ENCODE measurements at regions not wholly inside any gene's neighbourhood (a gene's known extent, or its start where the extent isn't known, plus 50 kb on each side); places are given as distances from the start of the nearest gene placed in this dataset.

DNA sequence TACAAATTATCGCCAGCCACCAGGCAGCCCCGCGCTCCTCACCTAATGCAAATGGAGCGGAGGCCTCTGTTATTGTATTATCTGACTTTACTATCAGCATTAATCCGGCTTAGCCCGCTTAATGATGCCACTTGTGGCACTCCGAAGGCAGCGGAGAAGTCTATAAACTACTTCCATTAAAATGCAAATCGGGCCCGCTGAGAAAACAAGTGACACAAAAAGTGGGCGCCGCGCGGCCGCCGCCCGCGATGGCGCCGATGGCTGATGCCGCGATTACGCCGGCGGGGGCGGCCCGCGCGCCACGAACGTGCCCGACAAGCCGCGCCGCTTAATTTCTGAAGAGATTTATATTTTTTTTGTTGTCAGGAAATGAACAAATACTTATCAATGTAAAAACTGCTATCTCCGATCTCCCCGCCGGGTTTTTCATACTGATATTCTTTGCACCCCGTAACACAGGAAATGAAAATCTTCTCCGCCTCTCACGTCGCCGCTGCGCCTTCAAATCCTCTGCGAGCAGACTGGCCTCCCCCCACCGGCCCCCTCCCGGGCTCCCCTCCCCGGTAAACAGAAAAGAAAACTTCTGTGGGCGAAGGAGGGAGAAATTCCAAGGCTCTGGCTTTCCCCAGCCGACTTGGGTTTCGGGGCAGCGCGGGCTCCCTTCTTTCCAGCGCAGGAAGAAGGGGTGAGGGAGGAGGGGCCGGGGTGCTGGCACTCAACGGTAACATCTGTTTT lies 221.8 kb downstream of the INSIG2 start:
- peak in 9 of 10 donors; percentile 26 to 91 (median 47) for DNase-seq
- intact Hi-C loops (cut with DNase I), result no loop called here

DNA sequence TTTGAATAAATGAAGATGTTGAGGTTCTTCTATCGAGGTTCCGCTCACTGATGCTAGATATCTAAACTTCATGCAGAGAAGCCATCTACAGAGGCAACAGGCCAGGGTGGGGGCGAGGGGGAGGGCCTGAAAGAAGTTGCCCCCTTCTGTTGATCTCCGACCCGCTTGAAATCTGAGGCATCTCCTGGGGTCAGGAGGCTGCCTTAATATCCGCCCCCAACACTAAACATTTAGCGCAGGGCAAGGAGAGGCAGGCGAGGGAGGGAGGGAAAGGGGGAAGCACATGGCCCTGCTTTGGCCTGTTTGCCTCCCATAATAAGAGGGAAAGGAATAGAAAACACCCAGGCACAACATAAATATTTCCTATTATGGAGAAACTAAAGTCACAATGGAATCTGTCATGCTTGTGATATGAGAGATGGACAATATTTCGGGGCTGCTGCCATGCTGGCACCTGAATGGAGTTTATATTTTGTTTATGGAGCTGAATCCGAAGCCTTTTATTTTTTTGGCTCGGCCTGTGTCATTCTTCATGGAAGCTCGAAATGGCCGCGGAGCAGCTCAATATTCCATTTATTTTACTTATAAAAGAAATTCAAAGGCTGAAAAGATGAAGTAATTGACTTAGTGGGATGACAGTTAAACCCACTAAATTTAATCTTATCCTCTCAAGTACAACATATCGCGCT lies 221.1 kb downstream of the INSIG2 start:
- peak in 3 of 10 donors; percentile 50 to 77 (median 72) for DNase-seq
- intact Hi-C loops (cut with DNase I), result no loop called here

- DNase-seq, result no peak
- intact Hi-C loops (cut with DNase I), result no loop called here
Measured at GRCh38 chr2:118307864-118308263, 219.6 kb downstream of the INSIG2 start.

DNA sequence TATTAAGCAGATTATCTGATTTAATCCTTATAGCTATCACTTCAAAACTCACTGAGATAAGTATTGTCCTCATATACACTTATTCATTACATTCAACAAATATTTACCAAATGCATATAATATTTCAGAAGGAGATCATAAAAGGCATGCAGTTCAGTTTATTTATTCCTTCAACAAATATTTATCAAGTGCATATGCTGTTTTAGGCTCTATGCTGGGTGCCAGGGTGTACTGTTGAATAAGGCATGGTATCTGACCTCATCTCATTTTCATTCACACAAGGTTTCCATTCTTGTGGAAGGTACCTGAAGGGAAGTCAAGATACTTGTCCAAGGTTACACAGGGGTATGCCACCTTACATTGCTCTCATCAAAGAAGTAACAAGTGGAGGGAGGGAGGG lies 213.0 kb downstream of the INSIG2 start:
- intact Hi-C loops (cut with DNase I), result no loop called here
- DNase-seq, result no peak

GRCh38 chr2:118300832-118301231 lies 212.6 kb downstream of the INSIG2 start:
- intact Hi-C loops (cut with DNase I), result no loop called here
- no peak for DNase-seq

GRCh38 chr2:118296663-118297062 lies 208.4 kb downstream of the INSIG2 start:
- DNase-seq, result no peak
- intact Hi-C loops (cut with DNase I), result no loop called here

DNA sequence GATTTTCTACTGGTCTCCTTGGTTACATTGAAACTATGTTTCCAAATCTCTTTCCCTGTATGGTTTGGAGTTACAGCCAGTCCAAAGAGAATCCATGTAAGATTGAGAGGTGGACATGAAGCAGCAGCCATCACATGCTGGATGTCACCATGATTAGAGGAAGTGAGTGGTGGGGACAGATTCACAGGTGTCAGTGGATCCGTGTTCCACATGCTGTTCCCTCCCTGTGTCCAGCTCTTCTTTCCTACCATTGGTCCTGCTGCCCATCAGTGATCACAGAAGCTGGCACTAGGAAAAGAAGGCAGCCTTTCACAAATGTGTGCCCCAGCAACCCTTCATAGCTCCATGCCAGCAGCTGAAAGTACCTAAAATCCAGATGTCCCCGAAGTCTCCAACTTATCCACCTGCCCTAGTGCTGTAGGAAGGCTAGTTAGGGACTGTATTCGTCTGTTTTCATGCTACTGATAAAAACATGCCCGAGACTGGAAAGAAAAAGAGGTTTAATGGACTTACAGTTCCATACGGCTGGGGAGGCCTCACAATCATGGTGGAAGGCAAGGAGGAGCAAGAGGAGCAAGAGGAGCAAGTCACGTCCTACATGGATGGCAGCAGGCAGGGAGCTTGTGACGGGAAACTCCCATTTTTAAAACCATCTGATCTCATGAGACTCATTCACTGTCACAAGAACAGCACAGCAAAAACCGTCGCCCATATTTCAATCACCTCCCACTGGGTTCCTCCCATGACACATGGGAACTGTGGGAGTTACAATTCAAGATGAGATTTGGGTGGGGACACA lies 207.5 kb downstream of the INSIG2 start:
- no peak for DNase-seq
- intact Hi-C loops (cut with DNase I), result no loop called here

DNA sequence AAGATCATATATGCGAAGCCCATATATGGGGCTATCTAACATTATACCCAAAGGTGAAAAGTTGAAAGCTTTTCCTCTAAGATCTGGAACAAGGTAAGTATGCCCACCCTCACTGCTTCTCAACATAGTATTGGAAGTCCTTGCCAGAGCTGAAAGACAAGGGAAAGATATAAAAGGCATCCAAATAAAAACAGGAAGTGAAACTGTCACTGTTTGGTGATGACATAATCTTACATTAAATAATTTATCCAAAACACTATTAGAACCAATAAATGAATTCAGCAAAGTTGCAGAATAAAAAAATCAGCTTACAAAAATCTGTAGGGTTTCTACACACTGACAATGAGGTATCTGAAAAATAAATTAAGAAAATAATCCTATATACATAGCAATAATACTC lies 205.8 kb downstream of the INSIG2 start:
- intact Hi-C loops (cut with DNase I), result no loop called here
- no peak for DNase-seq

DNA sequence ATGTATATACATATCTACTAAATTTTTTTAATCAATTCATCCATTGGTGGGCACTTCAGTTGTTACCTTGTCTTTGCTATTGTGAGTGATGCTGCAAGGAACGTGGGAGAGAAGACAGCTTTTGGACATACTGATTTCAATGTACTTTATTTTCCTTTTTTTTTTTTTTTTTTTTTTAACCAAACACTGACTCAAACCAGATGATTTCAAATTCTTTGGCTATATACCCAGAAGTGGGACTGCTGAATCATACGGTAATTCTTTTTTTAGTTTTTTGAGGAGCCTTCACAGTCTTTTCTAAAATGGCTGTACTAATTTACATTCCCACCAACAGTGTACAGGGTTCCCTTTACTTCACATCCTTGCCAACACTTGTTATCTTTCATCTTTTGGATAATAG lies 204.7 kb downstream of the INSIG2 start:
- no peak for DNase-seq
- intact Hi-C loops (cut with DNase I), result no loop called here

DNA sequence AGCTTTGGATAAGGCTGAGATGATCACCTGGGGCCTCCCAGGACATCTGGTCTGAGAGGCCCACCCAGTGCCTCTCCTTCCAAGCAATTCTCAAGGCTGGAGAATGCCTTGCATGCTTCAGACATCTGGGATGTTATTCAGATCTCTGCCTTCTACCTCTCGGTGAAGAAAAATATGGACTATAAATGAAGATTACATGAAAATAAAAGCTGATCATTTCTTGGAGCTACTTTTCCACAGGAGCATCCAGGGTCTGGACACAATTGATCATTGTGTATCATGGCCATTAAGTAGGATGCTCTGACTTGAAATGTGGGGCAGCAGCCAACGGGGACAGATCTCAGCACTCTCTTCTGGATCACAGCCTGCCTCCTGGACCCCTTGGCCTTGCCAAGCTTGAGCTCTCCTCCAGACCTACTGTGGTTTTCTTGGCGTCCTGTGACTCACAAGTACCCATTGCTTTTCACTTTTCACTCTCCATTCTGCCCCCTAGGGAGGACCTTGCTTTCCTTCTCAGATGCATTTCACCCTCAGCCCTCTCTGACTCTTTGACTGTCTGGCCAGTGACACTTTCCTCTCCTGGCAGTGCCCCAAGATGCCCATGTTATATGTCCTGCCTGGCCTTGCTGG lies 203.1 kb downstream of the INSIG2 start:
- intact Hi-C loops (cut with DNase I), result no loop called here
- peak in 1 of 10 donors; percentile 59 for DNase-seq

DNA sequence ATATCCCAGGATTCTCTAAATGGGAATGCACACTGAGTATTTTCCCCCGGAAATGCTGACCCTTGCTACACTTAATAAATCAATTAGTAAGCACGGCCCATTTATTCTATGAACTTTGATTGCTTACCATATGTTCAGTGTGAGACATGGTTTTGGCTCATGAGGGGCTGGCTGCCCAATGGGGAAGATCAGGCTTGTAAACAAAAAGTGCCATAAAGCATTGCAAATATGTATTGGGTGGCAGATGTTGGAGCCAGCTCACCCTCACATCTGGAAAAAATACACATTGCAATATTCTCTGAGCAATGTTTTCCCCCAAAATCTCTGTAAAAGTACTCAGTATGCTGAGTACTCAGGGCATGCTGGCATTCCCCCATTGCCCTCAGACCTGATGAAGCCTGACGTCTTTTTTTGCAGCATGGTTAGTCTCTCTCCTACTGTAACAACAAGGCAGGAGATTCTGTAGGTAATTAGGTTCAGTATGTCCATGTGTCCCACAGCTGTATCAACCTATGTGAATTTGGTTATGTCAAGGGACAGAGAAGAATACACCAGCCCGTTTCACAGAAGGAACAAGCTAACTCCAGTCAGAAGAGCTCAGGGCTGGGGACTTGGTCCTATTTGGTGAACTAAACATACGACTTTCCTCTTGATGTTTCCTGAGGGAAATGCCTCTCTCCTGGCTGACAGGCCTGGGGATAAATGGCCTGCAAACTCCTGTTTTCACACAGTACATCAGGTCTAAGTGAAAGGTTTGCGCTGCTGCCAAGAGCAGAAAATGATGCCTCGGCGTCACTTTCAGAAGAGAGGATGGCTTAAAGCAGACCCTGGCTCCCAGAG lies 202.4 kb downstream of the INSIG2 start:
- DNase-seq, result no peak
- intact Hi-C loops (cut with DNase I), result no loop called here

- no peak for DNase-seq
- intact Hi-C loops (cut with DNase I), result no loop called here
Measured at GRCh38 chr2:118279005-118279404, 190.7 kb downstream of the INSIG2 start.

DNA sequence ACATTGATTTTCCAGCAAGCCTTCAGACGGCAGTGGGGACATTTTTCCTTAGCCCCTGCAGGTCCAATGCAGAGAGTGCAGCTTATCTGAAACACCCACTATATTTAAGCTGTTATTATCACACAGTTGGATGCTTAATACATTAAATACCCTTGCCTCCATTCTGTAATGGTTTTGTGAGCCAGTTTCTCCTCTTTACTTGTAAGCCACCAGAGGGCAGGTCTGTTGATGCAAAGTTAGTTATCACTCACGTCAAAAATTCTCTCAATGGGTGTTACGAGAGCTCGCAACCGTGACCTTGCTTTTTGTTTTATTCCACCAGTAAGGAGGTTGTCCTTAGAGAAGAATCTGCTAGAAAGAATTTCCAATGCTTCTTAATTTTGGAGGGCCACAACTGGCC lies 189.8 kb downstream of the INSIG2 start:
- intact Hi-C loops (cut with DNase I), result no loop called here
- no peak for DNase-seq

DNA sequence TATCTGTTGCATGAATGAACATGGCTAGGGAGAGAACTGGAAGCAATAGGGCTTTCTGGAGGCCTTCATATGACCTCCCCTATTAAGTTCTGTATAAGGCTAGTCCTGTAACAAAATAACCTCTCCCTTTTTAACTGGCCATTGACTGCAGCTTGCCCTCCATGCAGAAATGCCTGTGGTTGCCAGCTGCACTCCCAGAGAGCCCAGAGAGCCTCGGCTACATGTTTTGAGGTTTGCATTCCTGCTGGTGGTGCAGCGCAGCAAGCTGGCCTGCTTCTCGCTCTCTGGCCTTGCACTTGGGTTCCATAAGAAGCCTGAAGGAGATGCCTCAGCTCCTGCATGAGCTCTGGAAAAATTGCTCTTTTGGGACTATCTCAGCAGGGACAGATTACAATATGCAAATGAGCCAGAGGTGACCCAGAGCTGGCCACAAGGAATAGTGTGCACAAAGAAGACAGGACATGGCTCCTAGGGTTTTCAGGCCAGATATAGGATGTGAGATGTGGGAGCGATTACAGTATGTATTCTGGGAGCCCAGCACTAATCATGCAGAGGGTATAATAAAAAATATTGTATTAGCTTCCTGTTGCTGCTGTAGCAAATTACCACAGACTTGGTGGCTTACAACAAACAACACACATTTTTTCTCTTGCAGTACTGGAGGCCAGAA lies 186.7 kb downstream of the INSIG2 start:
- intact Hi-C loops (cut with DNase I), result no loop called here
- DNase-seq, result no peak

DNA sequence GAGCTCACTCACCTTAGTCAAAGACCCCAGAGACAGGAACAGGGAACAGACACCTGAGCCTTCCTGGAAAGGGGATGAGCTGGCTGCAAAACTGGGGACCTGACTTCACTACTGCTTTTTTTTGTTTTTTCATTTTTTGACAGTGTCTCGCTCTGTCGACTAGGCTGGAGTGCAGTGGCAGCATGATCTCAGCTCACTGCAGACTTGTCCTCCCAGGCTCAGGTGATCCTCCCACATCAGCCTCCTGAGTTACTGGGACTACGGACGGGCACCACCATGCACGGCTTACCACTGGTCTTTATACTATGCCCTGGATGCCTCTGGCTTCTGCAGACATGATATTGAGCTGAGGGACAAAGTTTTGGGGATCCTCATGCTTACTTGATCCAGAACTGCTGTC lies 184.1 kb downstream of the INSIG2 start:
- intact Hi-C loops (cut with DNase I), result no loop called here
- DNase-seq, result no peak

DNA sequence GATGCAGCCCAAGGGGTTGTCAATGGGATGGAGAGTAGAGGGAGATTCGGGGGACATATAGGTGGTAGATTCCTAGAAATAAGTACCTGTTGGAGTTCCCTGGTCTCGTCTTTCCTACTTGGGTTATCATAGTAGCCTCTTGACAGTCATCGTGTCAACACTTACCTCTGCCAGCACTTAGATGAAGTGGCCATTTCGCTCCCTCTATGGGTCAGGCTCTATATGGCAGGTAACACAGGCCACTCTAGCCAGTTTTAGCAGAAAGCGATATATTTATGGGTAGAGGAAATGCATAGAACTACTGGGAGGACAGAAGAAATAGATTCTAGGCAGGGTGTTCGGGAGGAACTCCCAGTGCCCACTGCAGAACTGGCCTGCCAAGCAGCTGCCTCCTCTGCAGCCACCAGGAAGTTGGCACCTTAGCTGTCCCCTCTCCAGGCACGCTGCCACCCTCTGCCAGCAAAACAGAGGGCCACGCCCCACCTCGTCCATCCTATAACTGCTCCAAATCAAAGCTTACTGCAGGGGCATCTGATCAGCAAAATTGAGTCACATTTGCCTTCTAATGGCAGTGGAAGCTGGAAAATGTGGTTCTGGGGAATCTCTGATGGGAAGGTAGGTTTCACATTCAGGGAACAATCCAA lies 181.3 kb downstream of the INSIG2 start:
- intact Hi-C loops (cut with DNase I), result no loop called here
- no peak for DNase-seq

GRCh38 chr2:118268268-118268667 lies 180.0 kb downstream of the INSIG2 start:
- no peak for DNase-seq
- intact Hi-C loops (cut with DNase I), result no loop called here

- intact Hi-C loops (cut with DNase I), result no loop called here
- no peak for DNase-seq
Measured at GRCh38 chr2:118265873-118266455, 177.7 kb downstream of the INSIG2 start.
